Mesothelial cell of epicardium (in vitro differentiated cells): ENCODE measurements at regions not wholly inside any gene's neighbourhood (a gene's known extent, or its start where the extent isn't known, plus 50 kb on each side); places are given as distances from the start of the nearest gene placed in this dataset.

Source experiments
- DNase-seq, 2 experiments: peaks; one replicate each; pipeline ENCODE4 v3.0.0; 2021; ENCODE audit warnings: low spot score in 2 of 2; ENCODE audit not compliant: unreplicated experiment in 2 of 2
- H3K27ac Mint-ChIP-seq: 2 replicates; pipeline ENCODE4 v1.8.0; 2021; ENCODE audit warnings: mixed read lengths
- H3K27me3 Mint-ChIP-seq: 2 replicates; pipeline ENCODE4 v1.8.0; 2021; ENCODE audit warnings: low read depth, mixed read lengths
- H3K36me3 Mint-ChIP-seq: 2 replicates; pipeline ENCODE4 v1.8.0; 2021; ENCODE audit warnings: mixed read lengths
- H3K4me1 Mint-ChIP-seq: 2 replicates; pipeline ENCODE4 v1.8.0; 2021; ENCODE audit warnings: mixed read lengths
- H3K4me3 Mint-ChIP-seq: 2 replicates; pipeline ENCODE4 v1.8.0; 2021; ENCODE audit warnings: mild to moderate bottlenecking, moderate library complexity, mixed read lengths
- H3K9me3 Mint-ChIP-seq: 2 replicates; pipeline ENCODE4 v1.8.0; 2021; ENCODE audit warnings: mixed read lengths
- TF ChIP-seq, protein P1 (sequence below): fragments of 200-600 bp; sonication (generic); IDR thresholded peaks from one replicate; pipeline ENCODE4 v1.5.0; 2021; ENCODE audit warnings: antibody characterized with exemption; ENCODE audit not compliant: unreplicated experiment

- no peak for DNase-seq
- TF ChIP-seq, protein P1, sequence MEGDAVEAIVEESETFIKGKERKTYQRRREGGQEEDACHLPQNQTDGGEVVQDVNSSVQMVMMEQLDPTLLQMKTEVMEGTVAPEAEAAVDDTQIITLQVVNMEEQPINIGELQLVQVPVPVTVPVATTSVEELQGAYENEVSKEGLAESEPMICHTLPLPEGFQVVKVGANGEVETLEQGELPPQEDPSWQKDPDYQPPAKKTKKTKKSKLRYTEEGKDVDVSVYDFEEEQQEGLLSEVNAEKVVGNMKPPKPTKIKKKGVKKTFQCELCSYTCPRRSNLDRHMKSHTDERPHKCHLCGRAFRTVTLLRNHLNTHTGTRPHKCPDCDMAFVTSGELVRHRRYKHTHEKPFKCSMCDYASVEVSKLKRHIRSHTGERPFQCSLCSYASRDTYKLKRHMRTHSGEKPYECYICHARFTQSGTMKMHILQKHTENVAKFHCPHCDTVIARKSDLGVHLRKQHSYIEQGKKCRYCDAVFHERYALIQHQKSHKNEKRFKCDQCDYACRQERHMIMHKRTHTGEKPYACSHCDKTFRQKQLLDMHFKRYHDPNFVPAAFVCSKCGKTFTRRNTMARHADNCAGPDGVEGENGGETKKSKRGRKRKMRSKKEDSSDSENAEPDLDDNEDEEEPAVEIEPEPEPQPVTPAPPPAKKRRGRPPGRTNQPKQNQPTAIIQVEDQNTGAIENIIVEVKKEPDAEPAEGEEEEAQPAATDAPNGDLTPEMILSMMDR = no peak
- Mint-ChIP-seq H3K36me3 (no peaks in the 10 kb centered on the region), H3K27me3 (peaks cover 6% of the 10 kb centered on the region), H3K4me1 (peaks cover 15% of the 10 kb centered on the region), H3K27ac (no peak overlapping the region), H3K4me3 (no peak overlapping the region), H3K9me3 (peaks cover 4% of the 10 kb centered on the region)
These were observed 495.3 kb downstream of the BMP2 start for GRCh38 chr20:7262803-7263202.

GRCh38 chr20:7264137-7264536, 496.7 kb downstream of the BMP2 start:
- TF ChIP-seq, protein P1 = no peak
- H3K27ac Mint-ChIP-seq = no peak overlapping the region
- H3K36me3 Mint-ChIP-seq = no peaks in the 10 kb centered on the region
- peaks cover 5% of the 10 kb centered on the region for H3K27me3 Mint-ChIP-seq
- no peak overlapping the region for H3K4me3 Mint-ChIP-seq
- H3K4me1 Mint-ChIP-seq = peaks cover 15% of the 10 kb centered on the region
- peaks cover 4% of the 10 kb centered on the region for H3K9me3 Mint-ChIP-seq
- no peak for DNase-seq

DNA sequence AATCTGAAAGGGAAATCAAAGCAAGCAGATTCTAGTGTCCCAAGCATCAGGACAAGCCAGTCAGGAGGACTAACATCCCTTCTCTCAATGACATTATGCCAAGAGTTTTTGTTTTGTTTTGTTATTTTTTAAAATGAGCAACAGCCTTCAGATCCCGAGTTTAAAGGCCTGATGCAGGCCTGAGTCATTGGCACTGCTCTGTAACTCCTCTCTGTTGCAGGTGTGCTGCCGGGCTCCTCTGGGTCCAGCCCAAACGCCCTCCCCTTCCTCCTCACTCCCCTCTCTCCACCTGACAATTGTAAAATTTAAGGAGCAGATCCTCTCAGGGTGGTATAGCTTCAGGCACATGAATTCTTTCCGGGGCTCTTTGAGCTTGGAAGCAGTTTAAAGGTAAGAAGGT, 502.0 kb downstream of the BMP2 start:
- H3K27me3 Mint-ChIP-seq = peaks cover 4% of the 10 kb centered on the region
- H3K9me3 Mint-ChIP-seq = no peaks in the 10 kb centered on the region
- DNase-seq = no peak
- H3K36me3 Mint-ChIP-seq = no peaks in the 10 kb centered on the region
- no peak overlapping the region for H3K27ac Mint-ChIP-seq
- peaks cover 15% of the 10 kb centered on the region for H3K4me1 Mint-ChIP-seq
- TF ChIP-seq, protein P1 = no peak
- H3K4me3 Mint-ChIP-seq = no peak overlapping the region

GRCh38 chr20:7272512-7272911, 505.0 kb downstream of the BMP2 start:
- H3K27me3 Mint-ChIP-seq = peaks cover 12% of the 10 kb centered on the region
- H3K4me3 Mint-ChIP-seq = no peak overlapping the region
- peaks cover 2% of the 10 kb centered on the region for H3K36me3 Mint-ChIP-seq
- H3K27ac Mint-ChIP-seq = no peak overlapping the region
- H3K4me1 Mint-ChIP-seq = no peaks in the 10 kb centered on the region
- TF ChIP-seq, protein P1 = no peak
- DNase-seq = no peak
- peaks cover 3% of the 10 kb centered on the region for H3K9me3 Mint-ChIP-seq

GRCh38 chr20:7274870-7275269, 507.4 kb downstream of the BMP2 start:
- Mint-ChIP-seq H3K27me3 (peaks cover 11% of the 10 kb centered on the region), H3K4me3 (no peak overlapping the region), H3K9me3 (peaks cover 3% of the 10 kb centered on the region), H3K4me1 (no peaks in the 10 kb centered on the region), H3K36me3 (peaks cover 2% of the 10 kb centered on the region), H3K27ac (no peak overlapping the region)
- TF ChIP-seq, protein P1 = no peak
- no peak for DNase-seq

DNA sequence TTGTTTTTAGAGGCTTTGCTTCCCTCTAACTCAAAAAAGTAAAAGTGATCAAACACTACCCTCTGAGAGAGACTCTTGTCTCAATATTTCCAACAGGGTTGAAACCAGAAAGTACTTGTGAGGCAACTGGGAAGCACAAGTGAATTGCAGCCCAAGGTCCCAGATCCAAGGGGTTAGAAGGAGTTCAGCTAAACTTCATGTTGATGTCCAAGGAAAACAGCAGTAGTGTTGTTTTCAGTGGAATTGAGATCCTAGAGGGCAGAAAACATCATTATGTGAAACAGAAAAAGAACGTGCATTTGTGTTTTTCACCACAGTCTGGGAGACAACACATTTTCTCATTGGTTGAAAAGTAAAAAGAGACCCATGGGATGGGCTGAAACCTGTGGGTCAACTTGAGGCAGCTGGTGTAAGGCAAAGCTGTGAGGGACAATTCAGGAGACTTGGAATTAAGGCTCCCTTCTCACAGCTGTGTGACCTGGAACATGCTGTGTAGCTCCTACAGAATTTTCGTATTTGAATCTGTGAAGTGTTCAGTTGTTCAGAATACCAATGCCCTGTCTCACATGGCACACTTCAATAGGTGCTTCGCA, 508.3 kb downstream of the BMP2 start:
- H3K27me3 Mint-ChIP-seq = peaks cover 11% of the 10 kb centered on the region
- no peak overlapping the region for H3K4me3 Mint-ChIP-seq
- no peaks in the 10 kb centered on the region for H3K4me1 Mint-ChIP-seq
- H3K36me3 Mint-ChIP-seq = peaks cover 2% of the 10 kb centered on the region
- DNase-seq = no peak
- TF ChIP-seq, protein P1 = no peak
- peaks cover 3% of the 10 kb centered on the region for H3K9me3 Mint-ChIP-seq
- H3K27ac Mint-ChIP-seq = no peak overlapping the region
